BJ (cell line): ENCODE measurements at regions not wholly inside any gene's neighbourhood (a gene's known extent, or its start where the extent isn't known, plus 50 kb on each side); places are given as distances from the start of the nearest gene placed in this dataset.

Experiments
- CTCF ChIA-PET: fragments of 350-600 bp; formaldehyde crosslinking; extraction: SDS; loops from one replicate; lab custom pipeline; 2021; ENCODE audit warnings: antibody characterized with exemption, inconsistent platforms; lab: Yijun Ruan, JAX
- POLR2A ChIA-PET: fragments of 300-600 bp; sonication (Branson Sonifier 250); formaldehyde crosslinking; extraction: SDS; loops from one replicate; lab custom pipeline; 2021; ENCODE audit warnings: antibody characterized with exemption; lab: Charles Lee
- DNase-seq: peaks from one replicate; pipeline ENCODE4 v3.0.0-alpha.2; 2011; ENCODE audit warnings: low read depth
- H3K27me3 ChIP-seq: 2 replicates; pipeline ENCODE4 v1.6.0; 2011; ENCODE audit warnings: low read length; ENCODE audit not compliant: control insufficient read depth, insufficient read depth
- H3K36me3 ChIP-seq: 2 replicates; pipeline ENCODE4 v1.5.1; 2011; ENCODE audit warnings: low read length; ENCODE audit not compliant: control insufficient read depth, insufficient read depth
- H3K4me3 ChIP-seq: 2 replicates; pipeline ENCODE4 v1.5.1; 2011; ENCODE audit warnings: low read depth, mild to moderate bottlenecking, control low read depth, low read length
- CTCF ChIP-seq: IDR thresholded peaks from 2 replicates; pipeline ENCODE4 v1.5.1; 2011; ENCODE audit warnings: low read depth, mild to moderate bottlenecking, control low read depth, inconsistent platforms, low read length, moderate library complexity; ENCODE audit not compliant: insufficient read depth

GRCh38 chr4:98796991-98797390 is 131.9 kb downstream of the EIF4E start:
- POLR2A ChIA-PET, result no interaction called here

GRCh38 chr4:98794565-98795205 is 134.2 kb downstream of the EIF4E start:
- POLR2A ChIA-PET, result no interaction called here
- DNase-seq, result no peak
- CTCF ChIA-PET, result no interaction called here
- no peak for TF ChIP-seq CTCF
- no peaks in the 10 kb centered on the region for H3K36me3 ChIP-seq
- no peaks in the 10 kb centered on the region for H3K27me3 ChIP-seq
- H3K4me3 ChIP-seq, result no peak overlapping the region

More at GRCh38 chr4:98796991-98797390, 131.9 kb downstream of the EIF4E start:
- Histone ChIP-seq H3K27me3 (no peaks in the 10 kb centered on the region), H3K36me3 (no peaks in the 10 kb centered on the region), H3K4me3 (no peak overlapping the region)
- CTCF ChIA-PET, result interaction anchor here (0.5 kb wide), 1 partner anchor 507 kb away, joined by 4 read pairs; no protein-coding TSS in a partner anchor
- TF ChIP-seq CTCF, result no peak
- no peak for DNase-seq

DNA sequence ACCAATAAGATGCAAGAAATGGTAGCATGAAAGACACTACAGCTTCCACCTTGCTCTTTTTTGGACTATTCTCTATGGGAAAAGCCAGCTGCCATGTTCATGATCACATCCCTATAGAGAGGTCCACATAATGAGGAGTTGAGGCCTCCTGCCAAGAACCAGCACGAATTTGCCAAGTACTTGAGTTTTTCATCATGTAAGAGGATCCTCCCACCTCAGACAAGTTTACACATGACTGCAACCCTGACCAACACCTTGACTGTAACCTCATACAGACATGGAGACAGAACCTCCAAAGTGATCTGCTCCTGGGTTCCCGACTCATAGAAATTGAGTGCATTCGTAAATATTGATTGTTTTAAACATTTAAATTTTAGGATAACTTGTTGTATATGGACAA is 135.2 kb upstream of the TSPAN5 start:
- ChIA-PET POLR2A (no interaction called here), CTCF (no interaction called here)
- TF ChIP-seq CTCF, result no peak
- no peak for DNase-seq
- H3K4me3 ChIP-seq, result no peak overlapping the region
- no peaks in the 10 kb centered on the region for H3K36me3 ChIP-seq
- no peaks in the 10 kb centered on the region for H3K27me3 ChIP-seq

- CTCF ChIA-PET, result interaction anchor here (0.6 kb wide), 3 partner anchors 51 to 142 kb away, joined by 3 to 4 read pairs (median 3); partner anchors contain the start of gene EIF4E
- no peaks in the 10 kb centered on the region for H3K36me3 ChIP-seq
- no peak overlapping the region for H3K4me3 ChIP-seq
- no peak for DNase-seq
- POLR2A ChIA-PET, result no interaction called here
- TF ChIP-seq CTCF, result peak; percentile 53
- no peaks in the 10 kb centered on the region for H3K27me3 ChIP-seq
Measured at GRCh38 chr4:98786866-98787265, 128.5 kb upstream of the TSPAN5 start.

DNA sequence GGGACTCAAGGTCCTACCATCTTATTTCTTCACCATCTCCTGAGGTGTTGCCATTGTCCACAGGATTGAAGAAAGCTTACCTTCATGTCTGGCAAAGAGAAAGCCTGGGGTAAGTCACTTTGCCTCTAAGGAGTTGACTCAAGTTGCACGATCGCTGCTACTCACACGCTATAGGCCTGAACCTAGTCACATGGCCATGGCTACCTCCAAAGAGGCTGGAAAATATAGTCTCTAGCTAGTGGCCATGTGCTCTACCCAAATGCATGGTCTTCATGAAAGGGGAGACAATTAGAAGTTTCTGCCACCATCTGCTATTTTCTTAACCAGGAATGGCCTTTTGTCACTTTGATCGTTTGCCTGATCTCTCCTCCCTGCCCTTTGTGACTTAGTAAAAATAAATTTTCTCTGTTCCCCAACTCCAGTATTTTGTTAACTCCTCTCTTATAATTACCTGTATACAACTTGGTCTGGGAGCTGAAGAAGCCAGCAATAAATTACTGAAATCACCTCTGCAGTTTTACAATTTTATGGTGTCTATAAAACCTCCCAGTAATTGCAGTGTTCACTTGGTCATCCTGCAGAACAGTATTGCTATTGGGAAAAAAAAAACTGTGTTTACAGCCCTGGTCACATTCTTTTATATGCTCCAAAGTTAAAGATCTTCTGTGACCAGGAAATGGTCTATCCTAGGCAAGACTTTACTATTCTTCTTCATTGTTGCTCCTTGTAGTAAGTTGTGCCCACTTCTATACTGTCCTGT is 126.7 kb upstream of the TSPAN5 start:
- Histone ChIP-seq H3K4me3 (no peak overlapping the region), H3K27me3 (no peaks in the 10 kb centered on the region), H3K36me3 (no peaks in the 10 kb centered on the region)
- CTCF ChIA-PET, result no interaction called here
- no peak for DNase-seq
- POLR2A ChIA-PET, result no interaction called here
- TF ChIP-seq CTCF, result no peak
